Spleen (tissue), 11 donors: ENCODE measurements at regions not wholly inside any gene's neighbourhood (a gene's known extent, or its start where the extent isn't known, plus 50 kb on each side); places are given as distances from the start of the nearest gene placed in this dataset.
"Not testable (repeated sequence)": the region's sequence is repeated elsewhere in the genome, so short reads cannot be mapped to it uniquely, and the experiment has no call there.

Experiments
- DNase-seq: peaks from one replicate; pipeline ENCODE4 v3.0.0-alpha.2; 2020
- H3K27ac ChIP-seq, 8 donors: fragments of 200-600 bp; sonication (generic) in 7 of 8; 1 replicate in 4 of 8; 2 replicates in 4 of 8; pipeline versions ENCODE4 v1.5.0 to v1.8.0; 2016 to 2021; ENCODE audit warnings: inconsistent platforms in 4 of 8, mild to moderate bottlenecking in 4 of 8, moderate library complexity in 1 of 8
- H3K27me3 ChIP-seq, 7 donors: fragments of 200-600 bp; sonication (generic) in 6 of 7; replicated peaks in 1 of 7; 1 replicate in 4 of 7; 2 replicates in 3 of 7; pipeline versions ENCODE4 v1.5.0 to v1.8.0; 2016 to 2021; ENCODE audit warnings: inconsistent platforms in 3 of 7, mild to moderate bottlenecking in 1 of 7
- H3K36me3 ChIP-seq, 6 donors: fragments of 200-600 bp; sonication (generic) in 5 of 6; 1 replicate in 4 of 6; 2 replicates in 2 of 6; pipeline versions ENCODE4 v1.5.0 to v1.8.0; 2016 to 2021; ENCODE audit warnings: inconsistent platforms in 2 of 6
- H3K4me1 ChIP-seq, 6 donors: fragments of 200-600 bp; sonication (generic) in 5 of 6; 1 replicate in 3 of 6; 2 replicates in 3 of 6; pipeline versions ENCODE4 v1.5.0 to v1.8.0; 2016 to 2021; ENCODE audit warnings: inconsistent platforms in 3 of 6
- H3K4me3 ChIP-seq, 8 donors: fragments of 200-600 bp; sonication (generic) in 7 of 8; 1 replicate in 4 of 8; 2 replicates in 4 of 8; pipeline versions ENCODE4 v1.5.0 to v1.8.0; 2016 to 2021; ENCODE audit warnings: inconsistent platforms in 4 of 8, mild to moderate bottlenecking in 4 of 8, moderate library complexity in 2 of 8
- H3K9me3 ChIP-seq, 8 donors: fragments of 200-600 bp; sonication (generic) in 7 of 8; 1 replicate in 4 of 8; 2 replicates in 4 of 8; pipeline versions ENCODE4 v1.5.0 to v1.8.0; 2016 to 2021; ENCODE audit warnings: inconsistent platforms in 4 of 8
- CTCF ChIP-seq, 11 experiments: fragments of 200-600 bp in 7 of 11; fragments of 450-650 bp in 4 of 11; sonication (generic) in 4 of 11; IDR thresholded peaks in 8 of 11; conservative IDR thresholded peaks in 3 of 11; 1 replicate in 7 of 11; 2 replicates in 4 of 11; pipeline versions ENCODE4 v1.4.0 to v1.8.0; 2016 to 2021; ENCODE audit warnings: antibody characterized with exemption in 11 of 11, inconsistent platforms in 4 of 11, mild to moderate bottlenecking in 1 of 11
- POLR2A ChIP-seq, 3 donors: fragments of 450-650 bp; IDR thresholded peaks; one replicate each; pipeline ENCODE4 v1.5.1; 2017; ENCODE audit warnings: antibody characterized with exemption in 3 of 3, mild to moderate bottlenecking in 1 of 3
- POLR2AphosphoS5 ChIP-seq, 3 donors: sonication (generic); formaldehyde crosslinking; IDR thresholded peaks; one replicate each; pipeline ENCODE4 v1.5.1; 2017; ENCODE audit warnings: antibody characterized with exemption in 3 of 3
- WGBS, 5 donors: extraction: QIAGEN DNeasy Blood & Tissue Kit in 3 of 5; methylation state at CpG; one replicate each; pipeline versions ENCODE4 v1.1.5 to v1.1.7; 2013 to 2018; 5-methylcytosine and 5-hydroxymethylcytosine counted together
- intact Hi-C: fragments of 100-400 bp; cut with DNase I; formaldehyde crosslinking; loops from one replicate; pipeline ENCODE4 v1.15.0; 2023; ENCODE audit warnings: low total_unique reads
- donor health status: healthy with polysubstance abuse.
- donor health status: DM: no; HTN: no; CAD: no; lungs with moderate emphysema.
- donor health status: DM: no; HTN: no; CAD: no.
- donor health status: Bipolar disorder and iron deficiency.
- donor health status: healthy.
- donor health status: DM: no; HTN: no; CAD: no.
- donor health status: DM: yes; HTN: yes; CAD: no.

GRCh38 chr7:82668676-82669075 lies 225.1 kb upstream of the CACNA2D1 start:
- H3K4me1 ChIP-seq, result no peaks in the 10 kb centered on the region
- DNase-seq, result no peak
- 41 to 76% (median 69%) methylated on average over 2 of the region's 2 CpGs for WGBS, 5 donors
- TF ChIP-seq CTCF (IDR thresholded peaks at IDR 0.05 in 8 of 11, conservative IDR thresholded peaks at IDR 0.05 in 3 of 11) (no peak), POLR2AphosphoS5 (IDR thresholded peaks at IDR 0.05) (no peak), POLR2A (IDR thresholded peaks at IDR 0.05) (no peak)
- no peak overlapping the region for H3K27ac ChIP-seq
- intact Hi-C loops, result no loop called here
- H3K4me3 ChIP-seq, result no peak overlapping the region
- no peaks in the 10 kb centered on the region for H3K36me3 ChIP-seq
- H3K27me3 ChIP-seq, result no peaks in the 10 kb centered on the region
- peaks cover 0 to 4% (median 0%) of the 10 kb centered on the region in 8 donors for H3K9me3 ChIP-seq

- WGBS, 5 donors, result 49 to 67% (median 54%) methylated on average over 5 of the region's 5 CpGs
- intact Hi-C loops, result no loop called here
- no peak for DNase-seq
These were observed 222.5 kb upstream of the CACNA2D1 start for GRCh38 chr7:82665966-82666507.

GRCh38 chr7:82655965-82656364 lies 212.4 kb upstream of the CACNA2D1 start:
- 89 to 100% (median 97%) methylated on average over 1 of the region's 1 CpG for WGBS, 5 donors
- Histone ChIP-seq H3K9me3 (peaks cover 0 to 28% (median 12%) of the 10 kb centered on the region in 8 donors), H3K4me3 (no peak overlapping the region), H3K4me1 (no peaks in the 10 kb centered on the region), H3K27me3 (no peaks in the 10 kb centered on the region), H3K36me3 (no peaks in the 10 kb centered on the region), H3K27ac (no peak overlapping the region)
- no peak for DNase-seq
- TF ChIP-seq POLR2AphosphoS5 (IDR thresholded peaks at IDR 0.05), result no peak
- no peak for TF ChIP-seq POLR2A (IDR thresholded peaks at IDR 0.05)
- no peak for TF ChIP-seq CTCF (IDR thresholded peaks at IDR 0.05 in 8 of 11, conservative IDR thresholded peaks at IDR 0.05 in 3 of 11)
- intact Hi-C loops, result no loop called here

More at GRCh38 chr7:82665966-82666507, 222.5 kb upstream of the CACNA2D1 start:
- Histone ChIP-seq H3K4me3 (no peak overlapping the region), H3K4me1 (no peaks in the 10 kb centered on the region), H3K36me3 (no peaks in the 10 kb centered on the region), H3K9me3 (peaks cover 0 to 4% (median 0%) of the 10 kb centered on the region in 8 donors), H3K27me3 (no peaks in the 10 kb centered on the region), H3K27ac (no peak overlapping the region)
- no peak for TF ChIP-seq CTCF (IDR thresholded peaks at IDR 0.05 in 8 of 11, conservative IDR thresholded peaks at IDR 0.05 in 3 of 11)

- peaks cover 0 to 32% (median 17%) of the 10 kb centered on the region in 8 donors for H3K9me3 ChIP-seq
- H3K4me3 ChIP-seq, H3K36me3 ChIP-seq, DNase-seq, H3K27me3 ChIP-seq, intact Hi-C loops, H3K4me1 ChIP-seq, H3K27ac ChIP-seq: not testable (repeated sequence)
- WGBS, 5 donors, result 85 to 94% (median 89%) methylated on average over 10 of the region's 10 CpGs
These were observed 206.5 kb upstream of the CACNA2D1 start for GRCh38 chr7:82650095-82650494.

- no peak for DNase-seq
- H3K9me3 ChIP-seq, result peaks cover 0 to 3% (median 0%) of the 10 kb centered on the region in 8 donors
- no peak overlapping the region for H3K4me3 ChIP-seq
- TF ChIP-seq CTCF (IDR thresholded peaks at IDR 0.05 in 8 of 11, conservative IDR thresholded peaks at IDR 0.05 in 3 of 11), result no peak
- no peak for TF ChIP-seq POLR2AphosphoS5 (IDR thresholded peaks at IDR 0.05)
- no peak for TF ChIP-seq POLR2A (IDR thresholded peaks at IDR 0.05)
- H3K4me1 ChIP-seq, result no peaks in the 10 kb centered on the region
- WGBS, 5 donors, result 63 to 88% (median 71%) methylated on average over 1 of the region's 1 CpG
- H3K27me3 ChIP-seq, result no peaks in the 10 kb centered on the region
- no peaks in the 10 kb centered on the region for H3K36me3 ChIP-seq
- H3K27ac ChIP-seq, result no peak overlapping the region
- intact Hi-C loops, result no loop called here
These were observed 190.0 kb upstream of the CACNA2D1 start for GRCh38 chr7:82633592-82633991.
